Stimulated activated CD4-positive, alpha-beta T cell treated with anti-CD3 and anti-CD28 coated beads, Interleukin-12 subunit alpha, Interleukin-12 subunit beta, amount 100 ng/mL, for 4 hours (primary cell): ENCODE measurements at regions not wholly inside any gene's neighbourhood (a gene's known extent, or its start where the extent isn't known, plus 50 kb on each side); places are given as distances from the start of the nearest gene placed in this dataset.

ENCODE experiments used
- DNase-seq: peaks from one replicate; pipeline ENCODE4 v3.0.0-alpha.2; 2020

DNA sequence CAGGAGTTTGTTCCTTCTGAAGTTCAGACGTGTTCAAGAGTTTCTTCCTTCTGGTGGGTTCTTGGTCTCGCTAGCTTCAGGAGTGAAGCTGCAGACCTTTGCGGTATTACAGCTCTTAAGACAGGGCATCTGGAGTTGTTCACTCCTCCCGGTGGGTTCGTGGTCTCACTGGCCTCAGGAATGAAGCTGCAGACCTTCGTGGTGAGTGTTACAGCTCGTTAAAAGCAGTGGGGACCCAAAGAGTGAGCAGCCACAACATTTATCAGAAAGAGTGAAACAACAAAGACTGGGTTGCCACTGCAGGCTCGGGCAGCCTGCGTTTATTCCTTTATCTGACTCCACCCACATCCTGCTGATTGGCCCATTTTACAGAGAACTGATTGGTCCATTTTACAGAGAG lies 373.1 kb downstream of the ETS1 start:
- no peak for DNase-seq

DNA sequence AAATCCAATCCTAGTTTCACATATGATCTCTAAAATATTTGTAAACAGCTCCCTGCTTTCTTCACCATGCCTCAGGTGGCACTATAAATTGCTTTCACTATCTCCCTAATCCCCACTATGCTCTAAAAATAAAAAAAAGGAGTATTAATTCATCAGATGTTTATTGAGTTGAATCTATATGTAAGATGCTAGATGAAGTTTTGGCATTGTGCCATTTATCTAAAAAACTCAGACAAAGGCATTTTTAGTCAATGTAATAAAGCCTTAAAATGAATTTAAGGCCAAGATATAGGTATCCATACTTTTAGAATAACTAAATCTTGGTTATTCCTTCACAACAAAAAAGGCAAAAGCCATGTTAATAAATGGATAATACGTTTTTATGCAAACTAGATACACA lies 373.9 kb downstream of the ETS1 start:
- no peak for DNase-seq

DNA sequence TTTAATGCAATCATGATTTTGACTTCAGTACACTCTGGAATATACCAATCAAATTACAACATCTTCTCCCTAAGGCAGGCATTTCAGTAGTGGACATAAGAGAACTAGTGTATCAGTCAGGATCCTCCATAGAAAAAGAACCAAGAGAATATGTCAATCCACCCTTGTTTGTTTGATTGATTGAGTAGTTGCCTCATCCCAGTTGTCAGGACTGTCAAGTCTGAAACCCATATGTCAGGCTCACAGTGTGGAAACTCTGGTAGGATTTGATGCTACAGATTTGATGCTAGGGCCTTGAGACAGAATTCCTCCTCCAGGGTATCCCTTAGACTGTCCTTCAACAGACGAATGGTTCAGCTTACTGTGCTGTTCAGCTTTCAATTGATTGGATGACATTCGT lies 375.0 kb downstream of the ETS1 start:
- DNase-seq = no peak

DNA sequence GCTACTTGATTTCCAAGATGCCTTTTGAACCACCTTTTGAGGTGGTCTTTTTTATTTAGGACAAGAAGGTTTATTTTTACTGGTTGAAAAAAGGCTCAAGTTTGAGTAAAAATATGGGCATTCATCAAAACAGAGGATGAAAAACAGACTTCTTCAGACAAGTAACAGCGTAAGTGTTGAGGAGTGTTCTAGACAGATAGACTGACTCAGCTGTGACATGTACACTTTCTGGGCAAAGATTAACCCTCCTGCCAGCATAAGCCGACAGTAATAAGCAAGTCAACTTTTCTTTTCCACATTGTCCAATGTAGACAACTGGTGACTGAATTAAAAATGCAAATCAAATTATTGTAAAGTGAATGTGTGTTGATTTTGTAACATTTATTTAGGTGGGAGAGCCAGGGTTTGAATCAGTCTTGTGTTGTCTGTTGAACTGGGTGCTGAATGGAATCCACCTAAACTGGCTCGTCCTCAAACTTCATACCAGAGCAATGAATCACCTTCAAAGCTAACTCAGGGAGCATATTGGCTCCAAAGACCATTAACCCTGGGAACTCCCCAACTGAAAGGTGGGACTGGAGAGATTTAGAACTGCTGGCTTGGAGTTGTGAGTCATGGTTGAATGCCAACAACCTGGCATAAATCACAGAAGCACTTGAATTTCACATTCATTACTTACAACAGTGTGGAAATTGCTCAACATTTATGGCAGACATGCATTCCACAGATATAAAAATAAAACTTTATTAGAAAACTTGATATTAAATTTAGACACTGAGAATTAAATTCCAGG lies 377.0 kb downstream of the ETS1 start:
- DNase-seq = no peak

DNA sequence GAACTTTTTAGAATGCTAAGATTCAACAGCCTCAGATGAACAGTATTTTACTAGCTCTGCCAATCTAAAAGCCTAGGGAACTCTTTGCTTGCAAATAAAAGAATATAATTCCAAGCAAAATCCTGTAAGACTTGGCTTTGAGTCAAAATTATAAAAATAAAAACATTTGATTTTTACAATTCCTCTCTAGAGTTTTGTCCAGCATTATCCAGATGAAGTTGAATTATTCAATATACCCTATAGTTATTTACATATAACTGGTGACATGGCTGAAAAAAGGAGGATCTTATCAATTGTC lies 378.3 kb downstream of the ETS1 start:
- no peak for DNase-seq

DNA sequence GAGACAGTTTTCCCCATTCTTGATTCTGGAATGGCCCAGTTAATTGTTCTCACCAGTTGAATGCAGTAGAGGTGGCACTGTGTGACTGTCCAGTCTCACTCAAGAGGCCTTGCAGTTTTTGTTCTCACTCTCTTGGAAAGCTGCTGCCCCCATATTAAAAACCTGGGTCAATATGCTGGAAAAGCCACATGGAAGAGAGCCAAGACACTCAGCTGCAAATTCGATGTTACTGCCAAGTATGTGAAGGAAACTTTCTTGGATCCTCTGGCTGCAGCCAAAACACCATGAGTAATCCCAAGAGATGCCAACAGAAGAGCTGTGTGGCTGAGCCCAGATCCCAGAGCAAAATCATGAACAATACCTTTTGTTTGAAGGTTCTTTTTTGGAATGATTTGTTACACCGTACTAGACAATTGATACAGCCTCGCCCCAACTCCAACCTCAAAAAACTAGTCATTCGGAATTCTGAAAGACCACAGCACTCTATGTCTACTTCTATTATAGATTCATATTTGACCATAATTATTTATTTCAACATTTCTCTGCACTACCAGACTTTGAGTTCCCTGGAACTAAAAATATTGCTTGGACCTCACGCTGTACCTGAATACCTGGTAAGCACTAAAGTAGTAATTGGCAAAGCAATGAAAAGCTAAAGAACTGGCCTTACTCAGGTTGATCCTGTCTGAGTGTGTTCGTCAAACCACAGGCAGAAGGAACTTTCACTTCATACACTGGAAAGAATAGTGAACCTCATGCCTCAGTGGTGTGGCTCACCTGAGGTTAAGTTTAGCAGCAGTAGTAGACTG lies 378.8 kb downstream of the ETS1 start:
- no peak for DNase-seq

DNA sequence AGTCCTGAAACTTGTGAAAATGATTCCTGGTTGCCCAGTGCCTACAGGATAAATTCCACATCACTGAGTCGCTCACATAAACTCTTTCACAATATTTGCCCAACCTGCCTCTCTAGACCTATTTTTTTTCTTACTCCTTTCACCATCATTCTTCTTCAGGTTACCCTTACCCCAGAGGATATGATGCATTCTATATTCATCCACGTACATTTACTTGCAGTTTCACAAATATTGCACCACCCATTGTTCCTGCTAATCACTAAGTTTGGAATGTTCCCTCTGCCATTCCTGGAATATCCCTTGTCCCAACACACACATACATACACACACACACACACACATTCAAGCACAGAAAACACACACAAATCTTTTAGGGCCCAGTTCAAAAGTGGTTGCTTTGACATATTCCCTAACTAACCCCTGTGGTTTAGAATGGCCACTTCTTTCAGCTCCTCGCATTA lies 379.5 kb downstream of the ETS1 start:
- no peak for DNase-seq

DNA sequence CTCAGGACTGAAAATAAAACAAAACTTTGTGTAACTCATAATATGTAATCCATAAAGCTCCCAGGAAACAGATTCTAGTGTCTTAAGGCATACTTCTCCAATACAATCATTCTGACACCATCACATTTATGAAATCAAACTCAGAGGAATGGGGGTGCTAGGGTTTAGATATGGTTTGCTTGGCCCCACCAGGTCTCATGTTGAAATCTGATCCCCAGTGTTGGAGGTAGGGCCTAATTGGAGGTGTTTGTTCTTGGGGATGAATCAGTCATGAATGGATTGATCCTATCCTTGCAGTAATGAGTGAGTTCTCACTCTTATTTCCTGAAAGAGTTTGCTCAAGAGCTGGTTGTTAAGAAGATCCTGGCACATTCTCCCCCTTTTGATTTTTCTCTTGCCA lies 380.9 kb downstream of the ETS1 start:
- DNase-seq = no peak

DNA sequence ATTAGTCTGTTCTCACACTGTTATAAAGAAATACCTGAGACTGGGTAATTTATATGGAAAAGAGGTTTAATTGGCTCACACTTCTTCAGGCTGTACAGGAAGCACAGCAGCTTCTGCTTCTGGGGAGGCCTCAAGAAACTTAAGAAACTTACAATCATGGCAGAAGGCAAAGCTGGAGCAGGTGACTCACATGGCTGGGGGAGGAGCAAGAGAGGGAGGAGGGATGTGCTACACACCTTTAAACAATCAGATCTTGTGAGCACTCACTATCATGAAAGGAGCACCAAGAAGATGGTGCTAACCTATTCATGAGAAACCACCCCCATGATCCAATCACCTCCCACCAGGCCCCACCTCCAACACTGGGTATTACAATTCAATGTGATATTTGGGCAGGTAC lies 381.6 kb downstream of the ETS1 start:
- DNase-seq = no peak

DNA sequence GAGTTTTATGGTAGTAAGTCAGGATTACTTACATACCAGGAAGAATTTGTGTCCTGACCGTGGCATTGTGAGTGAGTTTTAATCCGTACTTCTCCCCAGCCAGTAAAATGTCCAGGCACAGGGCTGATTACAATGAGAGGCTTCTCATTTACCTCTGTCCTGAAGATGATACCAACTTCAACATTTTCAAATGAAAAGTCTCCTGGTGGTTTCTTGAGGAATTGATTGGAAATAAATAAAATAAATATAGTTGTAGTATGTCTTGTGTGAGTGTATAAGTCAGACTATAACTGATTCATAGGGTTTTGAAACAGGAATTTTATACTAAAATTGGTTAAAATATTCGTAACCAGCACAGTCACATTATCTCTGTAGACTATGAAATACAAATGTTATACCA lies 382.5 kb downstream of the ETS1 start:
- no peak for DNase-seq

DNA sequence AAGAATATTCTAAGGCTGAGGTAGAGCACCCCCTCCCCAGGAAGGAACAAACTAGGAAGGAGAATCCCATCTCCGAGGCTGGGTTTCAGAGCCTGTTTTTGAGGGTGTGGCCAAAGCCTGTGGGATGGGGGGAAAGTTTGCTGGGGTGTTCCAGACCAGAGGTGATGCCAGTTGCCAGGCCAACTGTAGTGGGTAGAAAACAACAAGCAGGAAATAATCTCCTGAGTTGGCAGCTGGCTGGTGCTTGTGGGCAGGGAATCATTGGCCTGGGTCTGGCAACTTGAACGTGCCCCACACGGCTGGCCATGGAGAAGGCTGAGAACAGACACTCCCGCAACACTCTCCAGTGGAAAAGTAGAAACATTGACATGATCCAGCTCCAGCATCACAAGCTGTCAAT lies 385.6 kb downstream of the ETS1 start:
- DNase-seq = no peak

DNA sequence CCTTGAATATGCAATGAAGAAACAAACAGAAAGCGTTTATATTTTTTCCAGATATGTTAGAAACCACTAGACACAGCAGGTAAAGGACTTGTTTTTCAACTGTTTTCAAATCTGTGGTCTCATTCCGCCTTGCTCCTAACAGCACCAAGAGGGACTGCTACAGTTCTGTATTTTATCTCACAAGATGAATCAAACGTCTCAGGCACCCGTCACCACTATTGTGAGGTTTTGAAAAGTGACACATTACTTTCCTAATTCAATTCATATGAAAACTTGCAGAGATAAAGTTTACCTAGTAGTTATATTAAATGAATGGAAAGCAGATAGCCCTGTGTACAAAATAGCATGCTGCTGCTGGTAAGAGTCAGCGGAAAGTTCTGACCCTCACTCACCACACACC lies 386.3 kb downstream of the ETS1 start:
- no peak for DNase-seq

DNA sequence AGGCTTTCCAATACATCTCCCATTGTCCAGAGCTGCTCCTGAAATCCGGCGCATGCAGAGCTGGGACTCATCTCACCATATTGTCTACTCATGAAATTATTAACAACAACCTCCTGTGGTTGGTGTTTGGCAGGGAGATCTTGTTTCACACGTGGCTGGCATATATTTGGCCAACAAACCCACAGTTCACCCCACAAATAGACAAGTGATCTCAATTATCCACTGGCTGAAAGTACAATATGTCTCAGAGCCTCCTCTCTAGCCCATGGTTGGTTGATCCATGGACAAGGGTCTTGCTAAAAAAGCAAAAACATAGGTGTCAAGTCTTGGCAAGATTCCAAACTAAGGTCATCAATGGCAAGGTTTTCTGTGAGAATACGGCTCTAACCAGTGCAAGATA lies 386.9 kb downstream of the ETS1 start:
- no peak for DNase-seq

DNA sequence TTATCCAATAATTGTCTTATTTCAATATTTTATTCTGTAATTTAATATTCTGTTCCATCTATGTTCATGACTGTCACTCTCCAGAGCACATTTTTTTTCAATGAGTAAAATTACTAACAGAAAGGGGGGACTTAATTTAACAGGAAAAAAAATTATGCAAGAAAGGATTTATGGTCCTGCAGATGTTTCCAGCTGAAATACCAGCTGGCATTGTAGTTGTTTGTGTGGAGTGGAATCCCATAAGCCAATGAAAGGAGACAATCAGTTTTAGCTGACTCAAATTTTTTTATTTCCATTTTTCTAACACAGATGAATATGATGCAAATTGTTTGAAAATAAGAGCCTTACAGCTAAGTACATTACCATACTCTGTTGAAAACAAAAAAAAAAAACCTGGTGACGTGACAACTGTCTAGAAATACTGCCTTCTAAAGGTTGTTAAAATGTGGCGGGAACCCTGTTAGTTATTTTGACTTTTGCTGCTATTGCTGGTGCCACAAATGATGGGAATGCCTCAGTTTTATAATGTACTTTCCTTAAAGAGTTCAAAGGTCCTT lies 389.1 kb downstream of the ETS1 start:
- DNase-seq = no peak

DNA sequence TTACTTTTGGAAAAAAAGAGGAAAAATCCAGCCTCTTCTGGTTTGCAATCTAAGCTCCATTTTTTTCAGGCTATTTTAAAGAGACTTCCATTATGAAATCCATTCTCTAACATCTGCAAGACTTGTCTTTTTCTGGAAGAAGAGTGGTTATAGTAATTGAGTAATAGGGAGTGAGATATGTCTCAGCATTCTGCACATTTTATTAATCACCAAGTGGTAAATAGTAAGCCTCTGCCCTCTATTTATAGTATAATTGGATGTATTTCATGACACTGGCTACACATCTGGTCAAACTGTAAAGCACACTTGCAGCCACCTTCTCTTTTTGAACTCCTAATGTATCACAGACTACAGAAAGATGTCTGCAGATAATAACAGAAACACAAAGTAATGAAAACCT lies 391.1 kb downstream of the ETS1 start:
- no peak for DNase-seq

DNA sequence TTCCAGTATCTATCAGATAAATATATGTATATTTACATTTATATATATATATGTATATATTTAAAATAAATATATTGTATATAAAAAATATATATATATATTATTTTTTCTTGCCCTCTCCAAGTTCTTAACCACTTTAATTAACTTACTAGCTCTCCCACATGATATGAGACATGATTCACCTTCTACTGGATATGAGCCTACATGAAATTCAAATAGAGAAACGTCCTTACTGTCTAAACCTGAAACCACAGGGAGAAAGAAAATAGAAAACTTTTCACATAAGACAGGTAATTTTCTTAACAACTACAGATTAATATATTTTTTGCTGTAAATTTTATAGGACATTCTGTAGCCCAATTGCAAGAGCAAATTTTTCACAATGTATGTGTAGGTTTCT lies 391.6 kb downstream of the ETS1 start:
- DNase-seq = no peak

DNA sequence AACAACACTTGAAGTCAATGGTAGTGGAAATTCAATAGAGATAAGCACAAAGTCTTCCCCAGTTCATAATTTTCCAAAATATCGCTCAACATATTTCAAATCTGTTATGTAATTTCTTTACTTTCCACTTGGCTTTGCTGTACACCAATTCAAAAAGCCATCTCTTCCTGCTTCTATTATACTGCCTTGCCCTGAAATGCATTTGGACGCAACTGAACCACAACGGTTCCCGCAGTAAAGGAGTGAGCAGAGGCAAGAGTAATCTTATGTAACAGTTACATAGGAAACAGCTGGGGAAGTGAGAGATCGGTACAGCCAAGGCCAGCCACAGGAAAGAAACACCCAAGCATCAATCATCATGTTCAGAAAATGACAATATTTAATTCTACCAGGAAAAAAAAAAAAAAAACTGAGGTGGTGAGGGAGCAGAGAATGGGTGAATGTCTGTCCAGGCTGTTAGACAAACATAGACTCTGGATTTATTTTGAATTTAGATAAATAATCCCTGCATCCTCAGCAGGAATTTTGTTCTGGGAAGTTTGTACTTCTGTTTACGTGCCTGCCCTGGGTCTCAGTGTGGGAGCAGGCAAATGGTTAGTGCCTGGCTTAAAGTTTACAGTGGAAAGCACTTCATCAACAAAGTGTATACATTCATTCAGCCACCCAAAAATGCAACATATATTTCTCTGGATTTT lies 392.2 kb downstream of the ETS1 start:
- DNase-seq = no peak

DNA sequence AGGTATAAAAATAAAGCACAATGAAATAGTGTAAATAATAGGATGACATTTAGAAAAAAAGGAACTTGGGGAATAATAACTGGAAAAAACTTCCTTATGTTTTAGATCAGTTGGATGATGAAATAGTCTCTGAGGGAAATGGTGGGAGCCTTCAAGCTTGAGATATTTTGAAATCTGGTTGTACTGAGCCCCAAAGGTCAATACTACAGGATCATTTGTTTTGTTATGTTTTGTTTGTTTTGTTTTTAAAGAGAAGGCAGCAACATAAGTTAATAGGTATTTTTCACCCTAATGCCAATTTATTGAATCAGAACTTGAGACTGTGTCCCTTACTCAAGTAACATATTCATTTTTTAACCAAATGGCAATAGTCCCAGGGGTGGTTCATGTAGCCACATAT lies 393.1 kb downstream of the ETS1 start:
- no peak for DNase-seq

DNA sequence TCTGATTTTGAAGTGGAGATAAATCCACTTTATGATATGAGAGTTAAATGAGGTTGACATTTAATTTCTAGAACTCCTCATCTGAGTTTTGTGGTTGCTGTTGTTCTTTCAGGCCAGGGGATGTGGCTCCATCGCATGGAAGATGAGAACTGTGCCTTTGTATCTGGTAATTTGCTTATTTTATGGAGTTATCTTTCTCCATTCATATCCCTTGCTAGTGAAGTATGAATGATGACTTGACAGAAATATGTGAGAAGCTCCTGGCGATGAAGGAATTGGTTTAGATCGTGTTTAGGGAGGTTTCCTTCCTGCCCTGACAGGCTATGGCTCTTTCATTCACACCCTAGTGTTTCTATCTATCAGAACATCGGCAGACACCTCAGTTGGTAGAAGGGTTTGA lies 393.7 kb downstream of the ETS1 start:
- no peak for DNase-seq

DNA sequence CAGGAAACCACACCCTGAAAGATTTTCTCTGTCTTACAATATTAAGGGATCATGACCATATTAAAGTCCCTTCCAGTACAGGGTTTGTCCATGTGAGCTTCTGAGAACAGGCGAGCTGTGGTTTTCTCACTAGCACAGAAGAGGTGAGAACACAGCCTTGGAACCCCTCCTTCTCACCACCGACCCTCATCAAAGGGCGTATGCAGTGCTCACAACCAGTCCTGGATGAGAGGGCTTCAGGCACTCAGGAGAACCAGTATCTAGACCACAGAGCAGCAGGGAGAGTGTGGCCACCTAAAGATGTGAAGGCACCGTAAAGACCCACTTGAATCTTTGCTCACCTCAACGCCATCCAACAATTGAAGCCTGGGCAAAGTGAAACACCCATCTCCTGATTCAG lies 397.0 kb downstream of the ETS1 start:
- DNase-seq = no peak

DNA sequence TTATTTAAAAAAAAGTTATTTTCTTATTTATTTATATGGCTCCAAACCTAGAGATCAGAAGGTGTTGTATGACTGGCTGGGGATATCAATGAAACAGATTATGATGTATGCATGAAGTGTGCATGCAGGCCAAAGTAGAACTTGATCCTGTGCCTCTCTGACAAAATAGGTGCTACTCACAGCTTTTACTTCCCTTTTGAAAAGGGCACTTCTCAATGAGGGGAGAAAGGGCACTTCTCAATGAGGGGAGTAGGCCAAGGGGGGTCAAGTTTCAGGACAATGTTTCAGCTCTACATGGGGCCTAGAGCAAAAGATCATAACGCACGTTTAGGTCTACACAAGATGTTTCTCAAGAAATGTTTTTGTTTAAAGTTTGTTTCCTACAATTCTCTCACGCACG lies 397.5 kb downstream of the ETS1 start:
- DNase-seq = no peak

DNA sequence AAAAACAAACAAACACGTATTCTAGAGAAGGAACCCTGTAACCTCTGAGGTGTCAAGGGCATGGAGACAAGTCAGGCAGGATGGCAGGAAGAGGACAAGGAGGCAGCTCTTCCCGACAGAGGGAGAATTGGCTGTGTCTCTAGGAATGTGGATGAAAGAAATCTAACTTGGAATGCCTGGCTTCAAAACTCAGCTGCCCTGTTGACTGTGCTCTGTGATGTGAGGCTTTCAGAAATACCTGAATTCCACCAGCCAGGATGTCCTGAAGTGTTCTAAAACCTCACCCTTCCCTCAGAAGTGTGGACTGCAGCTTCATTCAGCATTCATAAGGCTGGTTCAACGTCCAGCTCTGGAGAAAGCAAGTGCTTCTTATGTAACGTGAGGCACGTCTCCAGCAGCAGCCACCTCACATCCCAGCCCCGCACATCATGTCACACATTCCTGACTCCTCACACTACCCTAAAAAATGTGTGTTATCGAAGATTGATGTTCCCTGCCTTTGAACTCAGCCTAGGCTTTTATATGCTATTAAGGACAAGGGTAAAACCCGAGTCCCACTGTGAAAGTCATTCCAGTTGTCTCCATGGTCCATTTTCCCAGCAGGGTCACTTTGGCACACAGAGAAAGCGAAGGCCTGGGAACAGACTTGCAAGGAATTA lies 398.9 kb downstream of the ETS1 start:
- no peak for DNase-seq

DNA sequence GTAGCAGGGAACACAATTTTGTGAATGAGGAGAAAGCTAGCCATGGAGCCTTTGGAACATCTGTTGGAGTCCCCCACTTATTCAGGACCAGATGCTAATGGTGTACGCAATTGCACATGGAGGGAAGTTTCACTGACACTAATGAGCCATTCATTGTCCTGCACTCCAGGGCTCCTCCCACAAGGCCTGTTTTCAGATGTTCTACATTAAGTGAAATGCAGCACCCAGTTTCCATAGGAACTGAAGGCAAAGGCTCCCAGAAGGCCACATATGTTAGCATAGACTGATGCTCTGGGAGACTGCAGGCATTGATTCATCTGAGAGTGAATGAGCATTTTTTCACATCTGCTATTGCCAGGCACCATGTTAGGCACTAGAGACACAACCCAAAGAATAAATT lies 399.5 kb downstream of the ETS1 start:
- no peak for DNase-seq
